ENCODE measurements at regions not wholly inside any gene's neighbourhood (a gene's known extent, or its start where the extent isn't known, plus 50 kb on each side); places are given as distances from the start of the nearest gene placed in this dataset.
"Not testable (repeated sequence)": the region's sequence is repeated elsewhere in the genome, so short reads cannot be mapped to it uniquely, and the experiment has no call there.

GRCh38 chr19:31075146-31075655, 274.0 kb downstream of the TSHZ3 start:
- no peak for DNase-seq

GRCh38 chr19:31074199-31075125, 274.8 kb downstream of the TSHZ3 start:
- no peak for DNase-seq

- no peak for DNase-seq
Measured at GRCh38 chr19:31073485-31074198, 275.6 kb downstream of the TSHZ3 start.

DNA sequence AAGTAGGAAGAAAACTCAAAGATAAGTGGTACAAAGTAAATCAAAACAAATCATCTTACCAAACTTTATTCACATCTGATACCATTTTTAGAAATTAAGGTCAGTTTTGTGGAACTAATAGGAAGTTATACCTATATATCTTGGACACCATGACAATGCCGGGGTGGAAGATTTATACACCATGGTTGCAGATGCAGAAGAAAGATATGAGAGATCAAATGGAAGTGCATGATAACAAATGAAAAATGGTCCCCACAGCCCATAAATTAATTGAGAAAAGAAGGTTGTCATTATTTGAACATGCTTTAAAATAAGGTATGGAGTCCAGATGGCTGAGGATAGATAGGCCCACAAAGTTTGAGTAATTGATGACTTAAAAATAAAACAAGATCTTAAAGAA, 276.8 kb downstream of the TSHZ3 start:
- DNase-seq, result no peak

GRCh38 chr19:31071136-31071855, 277.9 kb downstream of the TSHZ3 start:
- no peak for DNase-seq

- no peak for DNase-seq
Measured at GRCh38 chr19:31070146-31071065, 278.8 kb downstream of the TSHZ3 start.

DNA sequence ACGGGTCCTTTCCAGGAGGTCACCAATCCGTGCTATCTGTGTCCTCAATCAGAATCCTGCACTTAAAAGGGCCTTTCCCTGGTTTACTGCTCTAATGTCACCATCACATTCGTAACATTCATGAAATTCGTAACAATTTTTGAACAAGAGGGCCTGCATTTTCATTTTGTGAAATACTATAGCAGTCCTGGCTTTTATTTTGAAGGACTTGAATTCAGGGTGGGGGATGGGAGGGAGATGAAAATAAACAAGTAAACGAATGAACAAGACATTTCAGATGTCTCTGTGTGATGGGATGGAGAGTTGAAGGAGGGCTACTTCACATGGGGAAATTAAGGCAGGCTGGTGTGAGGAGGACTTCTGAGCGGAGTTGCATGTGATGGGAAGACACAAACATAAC, 281.0 kb downstream of the TSHZ3 start:
- no peak for DNase-seq

- DNase-seq, result no peak
Measured at GRCh38 chr19:31066385-31066784, 282.9 kb downstream of the TSHZ3 start.

GRCh38 chr19:31064491-31064890, 284.7 kb downstream of the TSHZ3 start:
- no peak for DNase-seq

- DNase-seq, result no peak
Measured at GRCh38 chr19:31058676-31059340, 290.4 kb downstream of the TSHZ3 start.

DNA sequence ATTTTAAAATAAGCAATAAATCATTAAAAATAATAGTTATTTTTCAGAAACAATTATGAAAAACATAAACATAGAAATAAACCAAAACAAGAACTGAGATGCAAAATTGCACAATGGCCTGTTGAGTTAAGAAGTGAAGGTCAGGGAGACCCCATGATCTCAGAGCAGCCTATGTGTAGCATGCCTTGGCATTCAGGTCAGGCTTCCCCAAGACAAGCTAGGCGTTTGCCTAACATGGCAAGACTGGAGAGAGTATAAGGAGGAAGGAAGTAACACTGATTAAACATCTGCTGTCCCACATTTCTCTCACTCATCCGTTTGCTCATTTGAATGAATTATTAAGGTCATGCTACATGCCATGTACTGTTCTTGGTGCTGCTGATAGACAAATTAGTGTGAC, 291.8 kb downstream of the TSHZ3 start:
- DNase-seq, result no peak

DNA sequence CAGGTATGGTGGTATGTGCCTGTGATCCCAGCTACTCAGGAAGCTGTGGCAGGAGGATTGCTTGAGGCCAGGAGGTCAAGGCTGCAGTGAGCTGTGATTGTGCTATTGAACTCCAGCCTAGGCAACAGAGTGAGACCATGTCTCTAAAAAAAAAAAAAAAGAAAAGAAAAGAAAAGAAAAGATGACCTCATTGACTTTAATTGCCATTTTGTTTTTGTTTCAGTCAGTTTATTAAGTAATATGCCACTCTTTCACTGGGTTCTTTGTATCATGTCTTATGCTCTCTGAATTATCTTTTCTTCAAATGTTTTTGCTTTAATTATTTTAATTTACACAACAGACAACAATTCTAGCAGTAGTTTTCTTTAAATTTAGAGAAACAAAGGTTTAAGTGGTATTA, 293.8 kb downstream of the TSHZ3 start:
- no peak for DNase-seq

GRCh38 chr19:31054430-31054829, 294.8 kb downstream of the TSHZ3 start:
- DNase-seq, result no peak

DNA sequence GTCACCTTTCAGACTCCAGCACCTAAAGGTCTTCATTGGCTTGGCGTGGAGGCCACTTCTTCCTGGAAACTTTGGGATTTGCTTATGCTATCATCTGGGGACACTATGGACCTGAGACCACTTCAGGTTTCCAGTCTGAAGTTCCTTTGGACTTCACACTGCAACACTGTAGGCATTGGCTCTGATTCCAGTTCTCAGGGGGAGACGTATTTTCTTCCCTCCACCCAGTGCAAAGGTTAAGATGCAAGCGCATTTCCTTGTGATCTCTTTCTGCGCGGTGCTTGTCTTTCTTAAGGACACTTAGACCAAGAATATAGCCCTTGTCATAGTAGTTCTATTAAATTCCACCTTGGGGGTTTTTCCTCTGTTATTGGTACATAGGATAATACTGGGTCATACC, 299.8 kb downstream of the TSHZ3 start:
- no peak for DNase-seq

- no peak for DNase-seq
Measured at GRCh38 chr19:31046024-31046423, 303.2 kb downstream of the TSHZ3 start.

- no peak for DNase-seq
Measured at GRCh38 chr19:31041461-31041860, 307.8 kb downstream of the TSHZ3 start.

DNA sequence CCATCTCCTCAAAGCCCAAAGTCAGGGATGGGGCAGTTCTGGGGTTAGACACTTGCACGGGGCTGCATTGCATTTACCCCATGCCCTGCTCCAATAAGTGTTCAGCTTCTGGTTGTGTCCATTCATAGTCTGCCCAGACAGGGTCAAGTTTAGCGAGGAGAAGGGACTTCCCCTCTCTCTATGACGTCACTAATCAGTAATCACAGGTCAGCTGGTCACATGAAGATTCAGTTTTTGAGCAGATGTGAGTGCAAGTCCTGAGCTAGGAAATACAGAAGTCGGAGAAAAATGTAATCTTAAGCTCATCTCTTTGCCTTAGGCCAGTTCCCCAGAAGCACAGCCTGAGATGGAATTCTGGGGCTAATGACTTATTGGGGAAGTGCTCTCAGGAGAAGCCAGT, 310.1 kb downstream of the TSHZ3 start:
- DNase-seq, result no peak

DNA sequence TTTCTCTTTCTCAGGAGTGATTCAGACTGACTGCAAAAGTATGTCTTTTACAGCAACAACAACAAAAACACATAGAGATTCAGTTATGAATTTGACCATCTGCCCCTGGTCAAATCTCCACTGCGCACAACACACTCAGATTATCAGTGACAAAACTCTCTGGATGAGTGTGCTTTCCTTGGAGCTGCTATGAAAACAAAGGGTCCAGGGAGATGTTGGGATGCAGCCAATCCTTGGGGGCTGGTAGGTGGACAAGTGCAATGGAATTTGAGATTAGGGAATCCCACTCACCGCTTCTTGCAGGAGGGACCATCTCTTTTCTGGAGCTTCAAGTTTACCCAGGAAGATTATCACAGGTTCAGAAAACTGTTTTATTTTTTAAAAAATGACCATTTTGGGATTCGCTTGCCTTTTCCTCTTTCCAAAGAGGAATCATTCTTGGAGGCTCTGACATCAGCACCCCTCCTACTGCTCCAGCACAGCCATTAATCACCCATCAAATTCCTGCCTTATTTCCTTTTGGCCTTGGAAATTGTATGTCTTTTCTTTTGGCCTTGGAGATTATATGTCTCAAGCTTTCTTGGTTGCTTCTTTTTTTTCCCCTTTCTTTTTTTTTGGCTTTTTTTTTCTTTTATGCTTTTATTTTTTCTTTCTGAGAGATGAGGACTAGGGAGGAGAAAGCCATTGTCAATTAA, 311.8 kb downstream of the TSHZ3 start:
- no peak for DNase-seq

GRCh38 chr19:31031455-31031854, 317.8 kb downstream of the TSHZ3 start:
- DNase-seq, result not testable (repeated sequence)

DNA sequence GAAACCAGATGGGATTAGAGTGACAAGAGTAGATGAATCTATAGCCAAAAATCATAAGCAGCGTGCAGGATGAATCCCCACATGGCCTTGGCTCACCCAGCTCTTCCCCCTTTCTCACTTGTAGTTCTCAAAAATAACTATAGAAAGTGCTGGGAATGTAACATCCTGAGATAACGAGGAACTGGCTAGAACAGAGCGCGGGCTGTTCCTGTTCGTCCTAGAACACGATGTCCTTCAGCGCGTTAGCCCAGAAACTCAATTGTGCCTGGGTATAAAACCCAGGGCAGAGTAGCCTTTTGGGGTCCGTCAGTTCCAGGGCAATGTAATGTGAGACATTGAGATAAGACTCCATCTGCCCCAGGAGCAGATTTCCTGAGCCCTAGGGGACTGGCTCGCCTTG, 326.2 kb downstream of the TSHZ3 start:
- DNase-seq, result no peak

DNA sequence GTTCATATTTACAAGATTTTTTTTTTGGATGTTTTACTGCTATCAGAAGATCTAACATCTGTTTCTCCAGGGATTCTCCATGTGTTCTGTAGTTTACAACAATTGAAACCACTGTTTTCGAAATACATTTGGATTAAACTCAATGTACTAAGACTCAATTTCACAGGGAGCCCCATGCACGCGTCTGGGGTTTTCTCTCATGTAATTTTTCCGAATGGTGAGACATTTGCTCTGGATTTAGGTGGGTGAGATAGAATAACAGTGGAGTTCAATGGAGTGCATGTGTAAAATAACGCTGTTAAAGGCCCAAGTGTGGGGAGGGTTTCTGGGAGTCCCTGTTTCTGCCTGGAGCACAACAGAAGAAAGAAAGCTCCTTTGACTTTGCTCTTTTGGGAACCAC, 330.3 kb downstream of the TSHZ3 start:
- no peak for DNase-seq
